Chondrocyte (in vitro differentiated cells): ENCODE measurements at regions not wholly inside any gene's neighbourhood (a gene's known extent, or its start where the extent isn't known, plus 50 kb on each side); places are given as distances from the start of the nearest gene placed in this dataset.

Experiments
- DNase-seq: peaks from one replicate; pipeline ENCODE4 v3.0.0; 2021; ENCODE audit warnings: mixed read lengths, low spot score
- H3K27ac Mint-ChIP-seq: one replicate; pipeline ENCODE4 v1.8.0; 2021; ENCODE audit warnings: mild to moderate bottlenecking, moderate library complexity, mixed read lengths; ENCODE audit not compliant: unreplicated experiment
- H3K27me3 Mint-ChIP-seq: 2 replicates; pipeline ENCODE4 v1.8.0; 2021; ENCODE audit warnings: low read depth, mixed read lengths
- H3K36me3 Mint-ChIP-seq: 2 replicates; pipeline ENCODE4 v1.8.0; 2021; ENCODE audit warnings: low read depth, mixed read lengths
- H3K4me1 Mint-ChIP-seq: 2 replicates; pipeline ENCODE4 v1.8.0; 2021; ENCODE audit warnings: low read depth, mild to moderate bottlenecking, mixed read lengths
- H3K4me3 Mint-ChIP-seq: one replicate; pipeline ENCODE4 v1.8.0; 2021; ENCODE audit warnings: mild to moderate bottlenecking, moderate library complexity, mixed read lengths; ENCODE audit not compliant: unreplicated experiment
- H3K9me3 Mint-ChIP-seq: 2 replicates; pipeline ENCODE4 v1.8.0; 2021; ENCODE audit warnings: low read depth, mixed read lengths
- CTCF ChIP-seq: fragments of 200-600 bp; sonication (generic); IDR thresholded peaks from 2 replicates; pipeline ENCODE4 v1.5.0; 2021; ENCODE audit warnings: antibody characterized with exemption, mild to moderate bottlenecking, moderate library complexity

GRCh38 chr4:66805582-66805981, 739.7 kb downstream of the CENPC start:
- H3K4me1 Mint-ChIP-seq, result no peaks in the 10 kb centered on the region
- TF ChIP-seq CTCF, result no peak
- peaks cover 1% of the 10 kb centered on the region for H3K27me3 Mint-ChIP-seq
- DNase-seq, result no peak
- no peaks in the 10 kb centered on the region for H3K36me3 Mint-ChIP-seq
- H3K9me3 Mint-ChIP-seq, result peaks cover 2% of the 10 kb centered on the region
- H3K4me3 Mint-ChIP-seq, result no peak overlapping the region
- H3K27ac Mint-ChIP-seq, result no peak overlapping the region

GRCh38 chr4:66804979-66805378, 740.3 kb downstream of the CENPC start:
- DNase-seq, result no peak
- H3K4me1 Mint-ChIP-seq, result no peaks in the 10 kb centered on the region
- peaks cover 1% of the 10 kb centered on the region for H3K27me3 Mint-ChIP-seq
- peaks cover 2% of the 10 kb centered on the region for H3K9me3 Mint-ChIP-seq
- TF ChIP-seq CTCF, result no peak
- no peak overlapping the region for H3K4me3 Mint-ChIP-seq
- no peaks in the 10 kb centered on the region for H3K36me3 Mint-ChIP-seq
- no peak overlapping the region for H3K27ac Mint-ChIP-seq

GRCh38 chr4:66797608-66798007, 747.7 kb downstream of the CENPC start:
- no peak for TF ChIP-seq CTCF
- H3K27ac Mint-ChIP-seq, result no peak overlapping the region
- no peak overlapping the region for H3K4me3 Mint-ChIP-seq
- DNase-seq, result no peak
- H3K36me3 Mint-ChIP-seq, result no peaks in the 10 kb centered on the region
- no peaks in the 10 kb centered on the region for H3K27me3 Mint-ChIP-seq
- no peaks in the 10 kb centered on the region for H3K4me1 Mint-ChIP-seq
- peaks cover 2% of the 10 kb centered on the region for H3K9me3 Mint-ChIP-seq

GRCh38 chr4:66795724-66796123, 749.6 kb downstream of the CENPC start:
- H3K9me3 Mint-ChIP-seq, result peaks cover 3% of the 10 kb centered on the region

GRCh38 chr4:66794390-66795034, 750.8 kb downstream of the CENPC start:
- no peak for DNase-seq
- TF ChIP-seq CTCF, result no peak
- H3K4me3 Mint-ChIP-seq, result no peak overlapping the region
- peaks cover 3% of the 10 kb centered on the region for H3K9me3 Mint-ChIP-seq
- H3K27me3 Mint-ChIP-seq, result no peaks in the 10 kb centered on the region
- no peak overlapping the region for H3K27ac Mint-ChIP-seq
- H3K36me3 Mint-ChIP-seq, result no peaks in the 10 kb centered on the region
- H3K4me1 Mint-ChIP-seq, result peaks cover 3% of the 10 kb centered on the region

More at GRCh38 chr4:66795724-66796123, 749.6 kb downstream of the CENPC start:
- Mint-ChIP-seq H3K27me3 (no peaks in the 10 kb centered on the region), H3K4me3 (no peak overlapping the region), H3K4me1 (peaks cover 3% of the 10 kb centered on the region), H3K36me3 (no peaks in the 10 kb centered on the region), H3K27ac (no peak overlapping the region)
- no peak for TF ChIP-seq CTCF
- DNase-seq, result no peak
